ENCODE measurements at regions not wholly inside any gene's neighbourhood (a gene's known extent, or its start where the extent isn't known, plus 50 kb on each side); places are given as distances from the start of the nearest gene placed in this dataset.

- no peak for TF ChIP-seq CTCF (conservative IDR thresholded peaks at IDR 0.05; ENCODE audit: low read depth)
- DNase-seq (ENCODE audit: low spot score) = no peak
- H3K27ac ChIP-seq = no peak overlapping the region
- ChIA-PET POLR2A (ENCODE audit: low non-redundant PET) (no interaction called here), CTCF (no interaction called here)
Measured at GRCh38 chr2:118312969-118313756, 224.9 kb downstream of the INSIG2 start.

GRCh38 chr2:118310681-118311429 lies 222.6 kb downstream of the INSIG2 start:
- no peak for TF ChIP-seq CTCF (conservative IDR thresholded peaks at IDR 0.05; ENCODE audit: low read depth)
- ChIA-PET POLR2A (ENCODE audit: low non-redundant PET) (no interaction called here), CTCF (no interaction called here)
- no peak overlapping the region for H3K27ac ChIP-seq
- DNase-seq (ENCODE audit: low spot score) = no peak

GRCh38 chr2:118309946-118310680 lies 221.8 kb downstream of the INSIG2 start:
- H3K27ac ChIP-seq = no peak overlapping the region
- ChIA-PET CTCF (no interaction called here), POLR2A (ENCODE audit: low non-redundant PET) (no interaction called here)
- DNase-seq (ENCODE audit: low spot score) = peak; percentile 36
- TF ChIP-seq CTCF (conservative IDR thresholded peaks at IDR 0.05; ENCODE audit: low read depth) = no peak

- no peak for DNase-seq (ENCODE audit: low spot score)
- CTCF ChIA-PET = no interaction called here
- H3K27ac ChIP-seq = no peak overlapping the region
- POLR2A ChIA-PET (ENCODE audit: low non-redundant PET) = no interaction called here
- no peak for TF ChIP-seq CTCF (conservative IDR thresholded peaks at IDR 0.05; ENCODE audit: low read depth)
Measured at GRCh38 chr2:118309257-118309945, 221.1 kb downstream of the INSIG2 start.

GRCh38 chr2:118307864-118308263 lies 219.6 kb downstream of the INSIG2 start:
- no peak for TF ChIP-seq CTCF (conservative IDR thresholded peaks at IDR 0.05; ENCODE audit: low read depth)
- DNase-seq (ENCODE audit: low spot score) = no peak
- ChIA-PET POLR2A (ENCODE audit: low non-redundant PET) (no interaction called here), CTCF (interaction anchor here (0.6 kb wide), 1 partner anchor 304 kb away, joined by 3 read pairs; no protein-coding TSS in a partner anchor)
- no peak overlapping the region for H3K27ac ChIP-seq

GRCh38 chr2:118301248-118301647 lies 213.0 kb downstream of the INSIG2 start:
- no peak for TF ChIP-seq CTCF (conservative IDR thresholded peaks at IDR 0.05; ENCODE audit: low read depth)
- ChIA-PET POLR2A (ENCODE audit: low non-redundant PET) (no interaction called here), CTCF (no interaction called here)
- DNase-seq (ENCODE audit: low spot score) = no peak
- no peak overlapping the region for H3K27ac ChIP-seq

All from RWPE1 (cell line).